SK-N-SH (cell line): ENCODE measurements at regions not wholly inside any gene's neighbourhood (a gene's known extent, or its start where the extent isn't known, plus 50 kb on each side); places are given as distances from the start of the nearest gene placed in this dataset.
"Not testable (repeated sequence)": the region's sequence is repeated elsewhere in the genome, so short reads cannot be mapped to it uniquely, and the experiment has no call there.

ENCODE experiments used
- CTCF ChIA-PET: fragments of 300-600, 350-600 bp; formaldehyde crosslinking; extraction: SDS; loops from one replicate; lab custom pipeline; 2021; lab: Yijun Ruan, JAX
- POLR2A ChIA-PET: fragments of 350-600 bp; sonication (Branson Sonifier 250); formaldehyde crosslinking; extraction: SDS; loops from one replicate; lab custom pipeline; 2020; ENCODE audit warnings: antibody characterized with exemption, inconsistent platforms; lab: Yijun Ruan, JAX
- DNase-seq: peaks from one replicate; pipeline ENCODE4 v3.0.0; 2012
- H2AFZ ChIP-seq: fragments of 200-600 bp; sonication (generic); 2 replicates; pipeline ENCODE4 v1.8.1; 2016; ENCODE audit warnings: antibody characterized with exemption, mild to moderate bottlenecking, low read depth
- H3F3A ChIP-seq: fragments of 200-600 bp; sonication (generic); replicated peaks from 2 replicates; pipeline ENCODE3; 2016; ENCODE audit warnings: antibody characterized with exemption, mild to moderate bottlenecking; ENCODE audit not compliant: insufficient read depth
- H3K27ac ChIP-seq, 2 experiments: fragments of 200-500 bp in 1 of 2; fragments of 200-600 bp in 1 of 2; sonication (Bioruptor generic) in 1 of 2; sonication (generic), shearing (Covaris generic) in 1 of 2; 2 replicates each; pipeline versions ENCODE4 v1.5.1 to v1.6.1; 2014 to 2016; ENCODE audit warnings: low read depth in 2 of 2, inconsistent platforms in 1 of 2, low read length in 1 of 2, mild to moderate bottlenecking in 1 of 2, mixed read lengths in 1 of 2
- H3K27me3 ChIP-seq: fragments of 200-600 bp; sonication (generic), shearing (Covaris generic); 2 replicates; pipeline ENCODE4 v1.6.1; 2016; ENCODE audit warnings: mixed run types; ENCODE audit not compliant: insufficient read depth
- H3K36me3 ChIP-seq, 2 experiments: fragments of 200-500 bp in 1 of 2; fragments of 200-600 bp in 1 of 2; sonication (Bioruptor generic) in 1 of 2; sonication (generic) in 1 of 2; replicated peaks in 1 of 2; 2 replicates each; pipeline versions ENCODE3 to v1.5.1; 2014 to 2016; ENCODE audit warnings: low read length in 1 of 2, mild to moderate bottlenecking in 1 of 2; ENCODE audit not compliant: insufficient read depth in 2 of 2, control insufficient read depth in 1 of 2
- H3K4me1 ChIP-seq, 2 experiments: fragments of 200-500 bp in 1 of 2; fragments of 200-600 bp in 1 of 2; sonication (Bioruptor generic) in 1 of 2; sonication (generic), shearing (Covaris generic) in 1 of 2; 2 replicates each; pipeline versions ENCODE4 v1.5.1 to v1.6.1; 2014 to 2016; ENCODE audit warnings: low read depth in 1 of 2, low read length in 1 of 2, mixed run types in 1 of 2; ENCODE audit not compliant: insufficient read depth in 2 of 2, control insufficient read depth in 1 of 2
- H3K4me2 ChIP-seq: fragments of 200-600 bp; sonication (generic), shearing (Covaris generic); 2 replicates; pipeline ENCODE4 v1.6.1; 2017; ENCODE audit warnings: mixed run types
- H3K4me3 ChIP-seq, 2 experiments: fragments of 200-500 bp in 1 of 2; fragments of 200-600 bp in 1 of 2; sonication (Bioruptor generic) in 1 of 2; sonication (generic), shearing (Covaris generic) in 1 of 2; 2 replicates each; pipeline versions ENCODE4 v1.5.1 to v1.8.1; 2014 to 2016; ENCODE audit warnings: low read depth in 2 of 2, inconsistent platforms in 1 of 2, low read length in 1 of 2, mild to moderate bottlenecking in 1 of 2, mixed read lengths in 1 of 2, moderate library complexity in 1 of 2
- H3K79me2 ChIP-seq: fragments of 200-600 bp; sonication (generic); 2 replicates; pipeline ENCODE4 v1.8.1; 2017; ENCODE audit warnings: mild to moderate bottlenecking; ENCODE audit not compliant: insufficient read depth
- H3K9ac ChIP-seq: fragments of 200-600 bp; sonication (generic); 2 replicates; pipeline ENCODE4 v1.6.1; 2017; ENCODE audit warnings: mixed run types
- H3K9me2 ChIP-seq: fragments of 200-600 bp; sonication (generic); 2 replicates; pipeline ENCODE4 v1.6.1; 2017; ENCODE audit warnings: mixed run types
- H3K9me3 ChIP-seq: fragments of 200-600 bp; sonication (generic); 2 replicates; pipeline ENCODE4 v1.6.1; 2017; ENCODE audit warnings: mixed run types, mild to moderate bottlenecking, moderate library complexity
- H4K20me1 ChIP-seq: fragments of 200-600 bp; sonication (generic); 2 replicates; pipeline ENCODE4 v1.6.1; 2017; ENCODE audit warnings: mild to moderate bottlenecking, mixed run types; ENCODE audit not compliant: insufficient read depth
- CHD2 ChIP-seq: fragments of 150-350 bp; IDR thresholded peaks from 2 replicates; pipeline ENCODE4 v1.6.1; 2018; ENCODE audit warnings: low read length; ENCODE audit not compliant: partially characterized antibody
- EZH2phosphoT487 ChIP-seq: fragments of 200-600 bp; sonication (generic); IDR thresholded peaks from 2 replicates; pipeline ENCODE4 v1.6.1; 2017; ENCODE audit warnings: low read depth, mixed run types, mild to moderate bottlenecking, antibody characterized with exemption, moderate library complexity, borderline replicate concordance
- GATA2 ChIP-seq: sonication (generic); formaldehyde crosslinking; IDR thresholded peaks from 2 replicates; pipeline ENCODE4 v1.5.0; 2020; ENCODE audit warnings: mild to moderate bottlenecking, missing genetic modification reagents
- MEF2A ChIP-seq: IDR thresholded peaks from 2 replicates; pipeline ENCODE4 v1.4.0; 2012; ENCODE audit warnings: low read depth, borderline replicate concordance
- MXI1 ChIP-seq: IDR thresholded peaks from 2 replicates; pipeline ENCODE4 v1.6.1; 2012; ENCODE audit warnings: mild to moderate bottlenecking, low read depth, low read length, improper control_type of control experiment
- NRF1 ChIP-seq: IDR thresholded peaks from 2 replicates; pipeline ENCODE4 v1.6.1; 2012; ENCODE audit warnings: low read depth, mild to moderate bottlenecking, low read length
- POLR2AphosphoS5 ChIP-seq: IDR thresholded peaks from 2 replicates; pipeline ENCODE4 v1.6.1; 2012; ENCODE audit warnings: low read depth, low read length
- RFX5 ChIP-seq: IDR thresholded peaks from 2 replicates; pipeline ENCODE4 v1.6.1; 2012; ENCODE audit warnings: mild to moderate bottlenecking, improper control_type of control experiment, low read length
- RXRA ChIP-seq: IDR thresholded peaks from 2 replicates; pipeline ENCODE4 v1.4.0; 2012; ENCODE audit warnings: low read depth, mild to moderate bottlenecking, borderline replicate concordance
- TAF1 ChIP-seq: IDR thresholded peaks from 2 replicates; pipeline ENCODE4 v1.6.1; 2012; ENCODE audit warnings: low read depth, mild to moderate bottlenecking, low read length, moderate library complexity, borderline replicate concordance
- WGBS: methylation state at CpG from one replicate; pipeline ENCODE4 v1.1.6; 2017; ENCODE audit warnings: low lambda C conversion rate; 5-methylcytosine and 5-hydroxymethylcytosine counted together
- TF ChIP-seq, protein P1 (sequence below): IDR thresholded peaks from 2 replicates; pipeline ENCODE4 v1.4.0; 2012; ENCODE audit warnings: low read depth, borderline replicate concordance
- TF ChIP-seq, protein P2 (sequence below): IDR thresholded peaks from 2 replicates; pipeline ENCODE4 v1.4.0; 2012; ENCODE audit warnings: low read depth
- TF ChIP-seq, protein P3 (sequence below): IDR thresholded peaks from 2 replicates; pipeline ENCODE4 v1.6.1; 2012; ENCODE audit warnings: mild to moderate bottlenecking, low read depth, low read length, moderate library complexity
- TF ChIP-seq, protein P4 (sequence below): fragments of 150-350 bp; IDR thresholded peaks from 2 replicates; pipeline ENCODE4 v1.6.1; 2017; ENCODE audit warnings: antibody characterized with exemption, low read length, low read depth, borderline replicate concordance

DNA sequence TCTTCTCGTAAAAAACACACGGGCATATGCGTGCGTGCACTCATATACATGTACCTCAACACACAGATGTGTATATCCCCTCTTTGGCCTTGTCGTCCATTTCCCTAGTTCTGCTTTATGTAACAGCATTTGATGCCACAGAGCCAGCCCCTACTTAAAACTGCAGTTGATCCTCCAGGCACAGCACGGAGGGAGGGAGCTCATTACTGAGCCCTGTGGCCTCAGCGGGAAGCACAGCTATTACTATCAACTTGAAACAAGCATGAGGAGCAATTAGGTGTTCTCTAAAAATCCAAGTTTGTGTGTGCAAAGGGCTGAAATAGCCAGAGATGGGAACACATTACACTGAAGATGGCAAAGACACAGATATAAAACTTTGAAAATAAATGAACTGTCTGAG lies 580.9 kb downstream of the GLRX3 start:
- Histone ChIP-seq H3K27me3 (no peaks in the 10 kb centered on the region), H3K4me2 (no peak overlapping the region), H3F3A (no peaks in the 10 kb centered on the region), H3K9ac (no peak overlapping the region), H3K4me3 (no peak overlapping the region), H3K79me2 (no peaks in the 10 kb centered on the region), H3K4me1 (no peaks in the 10 kb centered on the region), H3K36me3 (no peaks in the 10 kb centered on the region), H4K20me1 (no peaks in the 10 kb centered on the region), H2AFZ (no peak overlapping the region), H3K9me2 (no peaks in the 10 kb centered on the region), H3K9me3 (no peaks in the 10 kb centered on the region), H3K27ac (no peak overlapping the region)
- CTCF ChIA-PET = interaction anchor here (1.3 kb wide), 1 partner anchor 31 kb away, joined by 3 read pairs; no protein-coding TSS in a partner anchor
- TF ChIP-seq RFX5 = no peak
- DNase-seq = no peak
- POLR2A ChIA-PET = no interaction called here
- WGBS = 58% methylated on average over 7 of the region's 7 CpGs

DNA sequence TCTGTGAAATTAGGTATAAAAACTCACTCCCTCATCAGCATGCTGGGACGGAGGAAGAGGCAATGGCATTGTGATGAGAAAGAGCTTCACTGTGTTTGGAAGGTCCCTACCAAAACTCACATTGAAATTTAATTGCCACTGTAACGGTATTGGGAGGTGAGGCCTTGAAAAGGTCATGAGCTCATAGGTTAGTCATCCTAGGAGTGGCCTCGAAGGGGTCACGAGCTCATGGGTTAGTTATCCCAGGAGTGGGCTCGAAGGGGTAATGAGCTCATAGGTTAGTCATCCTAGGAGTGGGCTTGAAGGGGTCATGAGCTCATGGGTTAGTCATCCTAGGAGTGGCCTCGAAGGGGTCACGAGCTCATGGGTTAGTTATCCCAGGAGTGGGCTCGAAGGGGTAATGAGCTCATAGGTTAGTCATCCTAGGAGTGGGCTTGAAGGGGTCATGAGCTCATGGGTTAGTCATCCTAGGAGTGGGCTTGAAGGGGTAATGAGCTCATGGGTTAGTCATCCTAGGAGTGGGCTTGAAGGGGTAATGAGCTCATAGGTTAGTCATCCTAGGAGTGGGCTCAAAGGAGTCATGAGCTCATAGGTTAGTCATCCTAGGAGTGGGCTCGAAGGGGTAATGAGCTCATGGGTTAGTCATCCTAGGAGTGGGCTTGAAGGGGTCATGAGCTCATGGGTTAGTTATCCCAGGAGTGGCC lies 582.7 kb downstream of the GLRX3 start:
- CTCF ChIA-PET = interaction anchor here (0.7 to 1.4 kb wide), 2 partner anchors 11 to 593 kb away, joined by 3 read pairs; partner anchors contain the start of gene TCERG1L
- H3K4me3 ChIP-seq, DNase-seq, H3K36me3 ChIP-seq, H3K4me1 ChIP-seq, H2AFZ ChIP-seq, H4K20me1 ChIP-seq, H3K27ac ChIP-seq, H3F3A ChIP-seq, H3K9ac ChIP-seq, H3K9me3 ChIP-seq, H3K27me3 ChIP-seq, H3K9me2 ChIP-seq, H3K79me2 ChIP-seq, H3K4me2 ChIP-seq, POLR2A ChIA-PET: not testable (repeated sequence)
- WGBS = 24% methylated on average over 8 of the region's 9 CpGs

DNA sequence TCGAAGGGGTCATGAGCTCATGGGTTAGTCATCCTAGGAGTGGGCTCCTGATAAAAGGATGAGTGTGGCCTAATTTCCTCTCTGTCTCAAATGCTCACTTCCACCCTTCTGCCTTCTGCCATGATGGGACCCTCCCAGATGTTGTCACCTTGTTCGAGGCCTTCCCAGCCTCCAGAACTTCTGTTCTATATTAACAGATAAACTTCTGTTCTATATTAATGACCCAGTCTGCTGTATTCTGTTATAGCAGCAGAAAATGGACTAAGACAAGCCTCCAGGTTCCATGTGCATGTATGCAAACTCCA lies 583.2 kb downstream of the GLRX3 start:
- H4K20me1 ChIP-seq = no peaks in the 10 kb centered on the region
- CTCF ChIA-PET = interaction anchor here (1.4 kb wide), 1 partner anchor 12 kb away, joined by 3 read pairs; no protein-coding TSS in a partner anchor
- H3K27me3 ChIP-seq = no peaks in the 10 kb centered on the region
- H3K9ac ChIP-seq = no peak overlapping the region
- H3F3A ChIP-seq = no peaks in the 10 kb centered on the region
- POLR2A ChIA-PET = no interaction called here
- no peak overlapping the region for H3K27ac ChIP-seq
- no peak for DNase-seq
- no peak overlapping the region for H3K4me2 ChIP-seq
- no peaks in the 10 kb centered on the region for H3K4me1 ChIP-seq
- no peaks in the 10 kb centered on the region for H3K9me3 ChIP-seq
- no peaks in the 10 kb centered on the region for H3K9me2 ChIP-seq
- no peaks in the 10 kb centered on the region for H3K36me3 ChIP-seq
- H3K4me3 ChIP-seq = no peak overlapping the region
- H3K79me2 ChIP-seq = no peaks in the 10 kb centered on the region
- 16% methylated on average over 2 of the region's 2 CpGs for WGBS
- no peak overlapping the region for H2AFZ ChIP-seq
- TF ChIP-seq GATA2 (CRISPR knock-in tag) (no peak), TAF1 (no peak), NRF1 (no peak), EZH2phosphoT487 (no peak), POLR2AphosphoS5 (no peak), CHD2 (no peak), MXI1 (no peak), RXRA (no peak), MEF2A (no peak)
- TF ChIP-seq, protein P1, sequence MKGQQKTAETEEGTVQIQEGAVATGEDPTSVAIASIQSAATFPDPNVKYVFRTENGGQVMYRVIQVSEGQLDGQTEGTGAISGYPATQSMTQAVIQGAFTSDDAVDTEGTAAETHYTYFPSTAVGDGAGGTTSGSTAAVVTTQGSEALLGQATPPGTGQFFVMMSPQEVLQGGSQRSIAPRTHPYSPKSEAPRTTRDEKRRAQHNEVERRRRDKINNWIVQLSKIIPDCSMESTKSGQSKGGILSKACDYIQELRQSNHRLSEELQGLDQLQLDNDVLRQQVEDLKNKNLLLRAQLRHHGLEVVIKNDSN = no peak
- TF ChIP-seq, protein P2, sequence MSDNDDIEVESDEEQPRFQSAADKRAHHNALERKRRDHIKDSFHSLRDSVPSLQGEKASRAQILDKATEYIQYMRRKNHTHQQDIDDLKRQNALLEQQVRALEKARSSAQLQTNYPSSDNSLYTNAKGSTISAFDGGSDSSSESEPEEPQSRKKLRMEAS = no peak
- TF ChIP-seq, protein P3, sequence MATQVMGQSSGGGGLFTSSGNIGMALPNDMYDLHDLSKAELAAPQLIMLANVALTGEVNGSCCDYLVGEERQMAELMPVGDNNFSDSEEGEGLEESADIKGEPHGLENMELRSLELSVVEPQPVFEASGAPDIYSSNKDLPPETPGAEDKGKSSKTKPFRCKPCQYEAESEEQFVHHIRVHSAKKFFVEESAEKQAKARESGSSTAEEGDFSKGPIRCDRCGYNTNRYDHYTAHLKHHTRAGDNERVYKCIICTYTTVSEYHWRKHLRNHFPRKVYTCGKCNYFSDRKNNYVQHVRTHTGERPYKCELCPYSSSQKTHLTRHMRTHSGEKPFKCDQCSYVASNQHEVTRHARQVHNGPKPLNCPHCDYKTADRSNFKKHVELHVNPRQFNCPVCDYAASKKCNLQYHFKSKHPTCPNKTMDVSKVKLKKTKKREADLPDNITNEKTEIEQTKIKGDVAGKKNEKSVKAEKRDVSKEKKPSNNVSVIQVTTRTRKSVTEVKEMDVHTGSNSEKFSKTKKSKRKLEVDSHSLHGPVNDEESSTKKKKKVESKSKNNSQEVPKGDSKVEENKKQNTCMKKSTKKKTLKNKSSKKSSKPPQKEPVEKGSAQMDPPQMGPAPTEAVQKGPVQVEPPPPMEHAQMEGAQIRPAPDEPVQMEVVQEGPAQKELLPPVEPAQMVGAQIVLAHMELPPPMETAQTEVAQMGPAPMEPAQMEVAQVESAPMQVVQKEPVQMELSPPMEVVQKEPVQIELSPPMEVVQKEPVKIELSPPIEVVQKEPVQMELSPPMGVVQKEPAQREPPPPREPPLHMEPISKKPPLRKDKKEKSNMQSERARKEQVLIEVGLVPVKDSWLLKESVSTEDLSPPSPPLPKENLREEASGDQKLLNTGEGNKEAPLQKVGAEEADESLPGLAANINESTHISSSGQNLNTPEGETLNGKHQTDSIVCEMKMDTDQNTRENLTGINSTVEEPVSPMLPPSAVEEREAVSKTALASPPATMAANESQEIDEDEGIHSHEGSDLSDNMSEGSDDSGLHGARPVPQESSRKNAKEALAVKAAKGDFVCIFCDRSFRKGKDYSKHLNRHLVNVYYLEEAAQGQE = no peak
- TF ChIP-seq, protein P4, sequence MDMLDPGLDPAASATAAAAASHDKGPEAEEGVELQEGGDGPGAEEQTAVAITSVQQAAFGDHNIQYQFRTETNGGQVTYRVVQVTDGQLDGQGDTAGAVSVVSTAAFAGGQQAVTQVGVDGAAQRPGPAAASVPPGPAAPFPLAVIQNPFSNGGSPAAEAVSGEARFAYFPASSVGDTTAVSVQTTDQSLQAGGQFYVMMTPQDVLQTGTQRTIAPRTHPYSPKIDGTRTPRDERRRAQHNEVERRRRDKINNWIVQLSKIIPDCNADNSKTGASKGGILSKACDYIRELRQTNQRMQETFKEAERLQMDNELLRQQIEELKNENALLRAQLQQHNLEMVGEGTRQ = no peak
